RWPE2 (cell line): ENCODE measurements at regions not wholly inside any gene's neighbourhood (a gene's known extent, or its start where the extent isn't known, plus 50 kb on each side); places are given as distances from the start of the nearest gene placed in this dataset.

Source experiments
- ATAC-seq: fragments of 200-7000 bp; cut with Tn5 transposase; 3 replicates; pipeline ENCODE4 v1.9.1; 2021; ENCODE audit warnings: low read depth
- DNase-seq: peaks from one replicate; pipeline ENCODE4 v3.0.0-alpha.2; 2020; ENCODE audit warnings: low spot score
- H3K27ac ChIP-seq: fragments of 450-650 bp; 2 replicates; pipeline ENCODE4 v1.5.1; 2017; ENCODE audit warnings: mild to moderate bottlenecking; ENCODE audit not compliant: poor library complexity, severe bottlenecking
- H3K27me3 ChIP-seq: fragments of 250-450 bp; sonication (Bioruptor Pico); 2 replicates; pipeline ENCODE4 v1.5.1; 2021; ENCODE audit warnings: mild to moderate bottlenecking, moderate library complexity; ENCODE audit not compliant: insufficient read depth, poor library complexity, severe bottlenecking
- H3K36me3 ChIP-seq: fragments of 250-450 bp; sonication (Bioruptor Pico); 2 replicates; pipeline ENCODE4 v1.5.1; 2020; ENCODE audit warnings: low read depth, mild to moderate bottlenecking, moderate library complexity
- H3K4me1 ChIP-seq: fragments of 250-450 bp; sonication (Bioruptor Pico); 2 replicates; pipeline ENCODE4 v1.5.1; 2021; ENCODE audit warnings: mild to moderate bottlenecking, moderate library complexity; ENCODE audit not compliant: insufficient read depth, poor library complexity, severe bottlenecking
- H3K4me3 ChIP-seq: fragments of 250-450 bp; sonication (Bioruptor Pico); 2 replicates; pipeline ENCODE4 v1.5.1; 2021; ENCODE audit warnings: mild to moderate bottlenecking, moderate library complexity; ENCODE audit not compliant: severe bottlenecking
- H3K9me3 ChIP-seq: fragments of 250-450 bp; sonication (Bioruptor Pico); 2 replicates; pipeline ENCODE4 v1.5.1; 2021; ENCODE audit warnings: mild to moderate bottlenecking, moderate library complexity; ENCODE audit not compliant: severe bottlenecking
- CTCF ChIP-seq: fragments of 450-650 bp; IDR thresholded peaks from one replicate; pipeline ENCODE4 v1.5.1; 2017; ENCODE audit warnings: mild to moderate bottlenecking, moderate library complexity; ENCODE audit not compliant: poor library complexity, severe bottlenecking

- Histone ChIP-seq H3K4me1 (no peaks in the 10 kb centered on the region), H3K4me3 (no peak overlapping the region), H3K36me3 (no peaks in the 10 kb centered on the region), H3K27ac (no peak overlapping the region), H3K27me3 (peaks cover 3% of the 10 kb centered on the region), H3K9me3 (no peaks in the 10 kb centered on the region)
- no peak for TF ChIP-seq CTCF
- DNase-seq, result no peak
- ATAC-seq, result peak; percentile 10; the same call in 1 of the 3 replicates
Observed at GRCh38 chr3:145522893-145523651, 637.9 kb downstream of the PLOD2 start.

- DNase-seq (no peak), ATAC-seq (no peak)
- Histone ChIP-seq H3K36me3 (no peaks in the 10 kb centered on the region), H3K27ac (no peak overlapping the region), H3K27me3 (no peaks in the 10 kb centered on the region), H3K4me1 (no peaks in the 10 kb centered on the region), H3K4me3 (no peak overlapping the region), H3K9me3 (no peaks in the 10 kb centered on the region)
- TF ChIP-seq CTCF, result no peak
Observed at GRCh38 chr3:145531548-145531947, 629.4 kb downstream of the PLOD2 start.

- Histone ChIP-seq H3K27me3 (no peaks in the 10 kb centered on the region), H3K36me3 (no peaks in the 10 kb centered on the region), H3K4me3 (no peak overlapping the region), H3K27ac (no peak overlapping the region), H3K9me3 (no peaks in the 10 kb centered on the region), H3K4me1 (no peaks in the 10 kb centered on the region)
- ATAC-seq (no peak), DNase-seq (no peak)
- no peak for TF ChIP-seq CTCF
Observed at GRCh38 chr3:145533696-145534095, 627.3 kb downstream of the PLOD2 start.

GRCh38 chr3:145536461-145536860, 624.5 kb downstream of the PLOD2 start:
- H3K4me3 ChIP-seq, result no peak overlapping the region
- no peaks in the 10 kb centered on the region for H3K9me3 ChIP-seq
- no peaks in the 10 kb centered on the region for H3K36me3 ChIP-seq
- TF ChIP-seq CTCF, result no peak
- no peaks in the 10 kb centered on the region for H3K27me3 ChIP-seq
- H3K27ac ChIP-seq, result no peak overlapping the region
- no peak for DNase-seq
- H3K4me1 ChIP-seq, result no peaks in the 10 kb centered on the region
- ATAC-seq, result no peak

- H3K4me3 ChIP-seq, result no peak overlapping the region
- DNase-seq, result no peak
- no peaks in the 10 kb centered on the region for H3K36me3 ChIP-seq
- ATAC-seq, result no peak
- TF ChIP-seq CTCF, result no peak
- H3K9me3 ChIP-seq, result no peaks in the 10 kb centered on the region
- H3K4me1 ChIP-seq, result no peaks in the 10 kb centered on the region
- H3K27me3 ChIP-seq, result no peaks in the 10 kb centered on the region
- H3K27ac ChIP-seq, result no peak overlapping the region
Observed at GRCh38 chr3:145550522-145550921, 610.5 kb downstream of the PLOD2 start.
